ENCODE measurements at regions not wholly inside any gene's neighbourhood (a gene's known extent, or its start where the extent isn't known, plus 50 kb on each side); places are given as distances from the start of the nearest gene placed in this dataset.

DNA sequence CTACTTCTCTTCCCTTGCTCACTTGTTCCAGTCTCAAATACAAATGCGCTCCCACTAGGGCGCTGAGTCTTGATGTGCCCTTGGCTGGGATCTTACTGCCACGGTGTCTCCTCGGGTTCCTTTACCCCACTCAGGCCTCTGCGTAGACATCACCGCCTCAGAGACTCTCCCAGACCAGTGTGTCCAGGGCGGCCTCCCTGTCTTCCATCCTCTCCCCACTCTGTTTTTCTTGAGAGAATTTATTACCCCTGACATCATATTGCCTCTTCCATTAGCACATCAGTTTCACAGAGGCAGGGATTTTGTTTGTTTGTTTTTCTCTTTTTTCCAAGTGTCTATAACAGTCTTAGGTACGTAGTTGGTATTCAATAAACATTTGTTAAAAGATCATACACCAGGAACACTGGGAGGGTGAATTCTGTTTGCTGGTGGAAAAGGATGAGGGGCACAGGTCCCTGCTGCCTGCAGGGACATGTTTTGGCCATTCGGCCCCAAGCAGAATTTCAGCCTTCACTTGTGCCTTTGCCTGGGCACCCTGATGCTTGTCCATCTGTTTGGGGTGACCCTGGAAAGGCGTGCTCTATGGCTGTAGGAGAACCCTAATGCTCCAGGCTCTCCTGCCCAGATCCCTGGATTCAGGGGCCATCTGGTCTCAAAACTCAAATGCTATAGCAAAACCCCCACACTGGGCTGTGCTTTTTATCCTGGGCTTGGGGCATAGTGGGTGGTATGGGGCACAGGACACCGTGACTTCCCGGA, 55.0 kb downstream of the RPL37A start:
- DNase-seq: no peak

DNA sequence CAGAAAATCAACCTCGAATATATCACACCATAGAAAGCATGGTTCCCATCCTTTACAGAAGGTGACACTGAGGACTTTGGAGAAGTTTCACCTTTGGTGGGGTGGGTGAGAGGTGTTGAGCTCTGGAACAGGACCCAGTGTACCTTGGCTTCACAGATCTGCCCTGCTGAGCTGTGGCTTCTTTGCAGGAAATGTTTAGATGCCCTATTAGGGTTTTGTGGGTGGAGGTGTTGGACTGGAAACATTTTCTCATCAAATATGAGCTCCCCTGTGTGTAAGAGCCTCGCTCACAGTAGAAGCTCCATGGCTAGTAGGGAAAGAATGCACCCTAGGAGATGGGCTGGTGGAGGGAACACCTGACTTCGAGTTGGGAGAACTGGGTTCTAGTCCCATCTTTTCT, 55.6 kb downstream of the RPL37A start:
- no peak for DNase-seq

DNA sequence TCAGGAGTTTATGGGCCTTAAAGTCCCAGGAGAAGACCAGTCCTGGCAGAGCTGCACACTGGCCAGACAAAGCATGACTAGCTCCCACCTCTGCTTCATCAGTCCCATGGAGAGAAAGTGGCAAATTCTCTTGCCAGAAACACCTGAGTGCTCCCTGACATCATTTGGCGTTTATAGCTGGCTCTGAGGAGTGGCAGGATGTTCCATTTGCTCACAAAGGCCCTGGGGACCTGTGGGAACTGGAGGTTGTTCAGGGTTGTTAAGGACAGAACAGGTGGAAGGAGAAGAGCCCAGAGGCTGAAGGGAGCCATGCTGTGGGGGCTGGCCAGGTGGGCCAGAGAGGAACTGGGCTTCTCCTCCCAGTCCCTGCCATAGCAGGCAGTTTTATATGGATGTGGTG, 56.1 kb downstream of the RPL37A start:
- DNase-seq: no peak

DNA sequence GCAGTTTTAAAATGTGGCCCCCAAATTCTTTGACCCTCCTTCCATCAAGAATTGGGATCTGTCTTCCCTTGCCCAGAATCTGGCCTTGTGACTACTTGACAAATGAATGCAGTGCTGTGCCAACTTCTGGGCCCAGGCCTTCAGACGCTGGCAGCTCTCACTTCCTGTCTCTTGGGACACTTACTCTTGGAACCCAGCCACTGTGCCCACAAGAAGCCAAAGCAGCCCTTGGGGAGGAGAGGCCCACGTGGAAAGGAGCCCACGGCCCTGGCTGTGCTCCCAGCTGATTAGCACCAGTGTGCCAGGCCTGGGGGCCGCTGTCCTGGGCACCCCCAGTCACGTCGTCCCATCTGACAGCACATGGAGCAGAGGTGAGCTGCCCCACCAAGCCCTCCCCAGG, 56.6 kb downstream of the RPL37A start:
- peak; percentile 37 for DNase-seq

DNA sequence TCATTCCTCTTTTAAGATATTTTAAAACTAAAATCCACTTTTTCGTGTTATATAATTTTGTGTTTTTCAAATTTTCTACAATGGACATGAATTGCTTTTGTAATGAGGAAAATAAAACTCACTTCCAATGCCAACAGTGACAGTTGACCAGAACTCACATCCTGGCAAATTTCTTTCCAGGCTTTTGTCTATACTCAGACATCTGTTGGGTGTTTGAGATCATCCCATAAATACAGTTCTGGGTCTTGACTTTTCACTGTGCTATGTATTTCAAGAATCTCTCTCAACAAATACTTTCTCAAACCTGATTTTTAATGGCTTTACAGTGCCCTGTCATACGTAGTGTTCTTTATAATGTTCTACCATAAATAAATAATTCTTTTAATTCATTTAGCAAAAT, 57.6 kb downstream of the RPL37A start:
- no peak for DNase-seq

DNA sequence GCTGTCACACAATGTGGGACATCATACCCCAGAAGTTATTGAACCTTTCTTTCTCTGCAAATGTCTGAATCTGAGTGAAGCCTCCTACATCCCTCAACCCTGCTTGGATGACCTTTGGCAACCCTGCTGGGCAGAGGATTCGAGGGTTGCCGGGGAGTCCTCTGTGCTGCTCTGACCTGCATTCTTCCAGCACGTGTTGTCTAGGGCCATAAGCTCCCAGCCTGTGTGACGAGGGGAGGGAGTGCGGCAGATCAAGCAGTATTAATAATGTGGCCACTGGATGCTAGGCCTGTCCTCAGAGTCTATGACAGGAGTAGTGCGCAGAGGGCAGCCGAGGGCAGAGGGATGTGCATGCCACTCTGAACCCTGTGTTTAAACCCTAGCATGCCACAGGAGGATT, 58.8 kb downstream of the RPL37A start:
- no peak for DNase-seq

DNA sequence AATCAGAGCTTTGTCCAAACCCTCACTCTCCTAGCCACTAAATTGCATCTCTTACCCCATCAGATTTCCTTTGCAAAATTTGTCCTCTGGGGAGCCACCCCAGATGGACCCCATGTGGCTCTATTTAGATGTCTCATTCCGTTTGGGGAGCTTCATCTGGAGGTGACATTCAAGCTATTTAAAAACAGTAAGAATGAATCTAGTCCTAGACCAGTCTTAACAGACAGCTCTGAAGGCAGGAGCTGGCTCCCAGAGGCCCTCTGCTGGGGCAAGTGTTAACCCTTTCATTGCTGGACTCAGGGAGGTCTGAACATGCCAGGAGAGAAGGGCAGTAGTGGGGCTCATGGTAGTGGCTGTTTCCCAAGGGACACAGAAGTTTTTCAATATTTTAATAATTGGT, 59.2 kb downstream of the RPL37A start:
- DNase-seq: no peak

DNA sequence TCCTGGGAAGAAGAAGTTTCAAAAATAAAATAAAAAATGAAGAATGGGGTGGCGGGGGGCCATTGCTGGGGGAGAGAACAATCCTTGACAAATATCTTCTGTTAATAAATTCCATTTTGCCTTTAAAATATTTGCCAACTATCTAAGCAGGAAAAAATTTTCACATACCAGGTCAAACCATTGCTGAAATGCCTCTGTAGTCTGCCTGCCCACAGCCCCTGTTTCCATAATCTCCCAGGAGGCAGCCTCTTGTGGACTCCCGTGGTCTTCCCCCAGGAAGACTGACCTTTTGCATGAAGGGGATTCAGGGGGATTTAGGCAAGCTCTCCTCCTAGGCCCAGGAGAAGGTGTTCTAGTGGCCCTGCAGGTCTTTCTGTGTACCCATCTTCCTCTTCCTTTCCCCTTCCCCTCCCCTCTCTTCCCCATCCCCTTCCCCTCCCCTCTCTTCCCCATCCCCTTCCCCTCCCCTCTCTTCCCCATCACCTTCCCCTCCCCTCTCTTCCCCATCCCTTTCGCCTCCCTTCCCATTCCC, 61.0 kb downstream of the RPL37A start:
- peak; percentile 63 for DNase-seq

DNA sequence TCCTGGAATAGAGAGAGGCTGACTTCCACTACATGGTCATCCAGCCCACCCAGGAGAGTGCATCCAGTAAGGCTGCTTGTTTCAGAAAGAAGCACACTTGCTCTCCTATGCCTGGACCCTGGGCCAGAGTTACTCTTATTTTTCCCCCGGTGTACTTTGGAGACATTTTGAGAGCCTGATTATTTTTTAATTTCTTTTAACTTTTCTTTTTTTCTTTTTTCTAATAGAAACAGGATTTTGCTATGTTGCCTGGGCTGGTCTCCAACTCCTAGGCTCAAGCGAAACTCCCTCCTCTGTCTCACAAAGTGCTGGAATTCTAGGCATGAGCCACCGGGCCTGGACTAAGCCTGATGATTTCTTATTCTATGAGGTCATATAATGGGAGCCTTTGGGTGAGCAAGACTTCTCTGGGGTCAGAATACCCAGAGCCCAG, 62.2 kb downstream of the RPL37A start:
- peak; percentile 88 for DNase-seq

DNA sequence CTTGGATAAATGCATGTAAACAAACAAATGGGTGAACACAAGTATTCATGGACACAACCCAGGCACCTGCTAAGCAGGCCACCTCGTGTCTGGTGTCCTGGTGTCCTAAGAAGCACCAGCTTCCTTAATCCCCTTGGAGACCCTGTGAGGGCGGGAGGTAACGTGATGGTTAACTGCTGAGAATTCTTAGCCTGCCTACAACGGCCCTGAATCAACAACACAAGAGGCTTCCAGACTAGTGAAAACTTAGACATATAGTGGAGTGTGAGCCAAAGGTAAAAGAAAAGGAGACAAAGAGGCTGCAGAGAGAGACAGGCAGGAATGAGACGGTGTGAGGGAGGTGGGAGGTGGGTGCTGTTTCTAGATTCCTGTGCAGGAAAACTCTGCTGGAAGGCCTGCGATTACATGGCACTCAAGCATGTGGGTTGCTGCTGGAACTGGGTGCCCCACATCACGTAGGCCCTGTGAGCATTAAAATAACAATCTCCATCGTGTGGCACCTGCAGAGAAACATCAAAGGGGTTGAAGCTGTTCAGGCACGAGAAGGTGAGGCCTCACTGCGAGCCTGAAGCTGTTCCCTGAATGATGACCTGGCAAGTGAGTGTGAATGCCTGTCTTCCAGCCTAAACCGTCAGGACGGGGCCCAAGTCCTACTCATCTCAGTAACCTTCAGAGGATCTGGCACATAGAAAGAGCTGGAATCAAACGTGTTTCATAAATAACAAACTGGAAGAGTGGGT, 64.2 kb downstream of the RPL37A start:
- no peak for DNase-seq

DNA sequence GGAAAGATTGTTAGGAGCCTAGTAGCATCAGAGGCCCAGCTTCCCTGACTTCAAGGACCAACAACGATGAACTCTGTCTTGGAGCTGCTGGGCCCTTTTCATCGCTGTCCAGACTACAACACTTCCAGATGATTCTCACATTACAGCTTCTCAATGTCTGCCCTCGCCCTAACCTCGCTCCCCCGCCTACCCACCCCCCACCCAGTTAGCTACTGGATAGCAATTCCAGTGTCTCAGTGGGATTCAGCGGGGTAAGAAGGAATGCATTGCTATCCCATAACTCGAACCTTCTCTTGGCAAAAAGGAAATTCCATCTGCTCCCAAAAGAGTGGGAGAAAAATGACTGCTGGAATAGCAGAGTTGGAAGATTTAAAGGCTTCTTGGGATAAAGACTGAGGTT, 65.0 kb downstream of the RPL37A start:
- DNase-seq: peak; percentile 78

DNA sequence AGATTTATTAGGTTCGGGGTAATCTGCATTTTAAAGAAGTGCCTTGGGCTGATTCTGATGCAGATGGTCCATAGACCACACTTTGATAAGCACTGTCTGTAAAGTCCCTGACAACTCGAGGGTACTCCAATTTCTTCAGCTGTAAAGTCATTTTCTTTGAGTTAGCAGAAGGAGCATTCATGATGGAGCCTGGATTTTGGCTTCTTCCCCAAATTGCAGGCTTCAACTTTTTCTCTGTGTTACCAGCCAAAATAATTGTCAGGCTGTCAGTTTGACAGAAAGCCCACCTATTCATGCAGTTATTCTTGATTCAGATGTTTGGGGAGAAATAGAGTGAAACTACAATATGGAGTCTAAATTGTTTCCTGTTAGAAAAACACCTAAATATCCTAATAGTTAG, 66.0 kb downstream of the RPL37A start:
- no peak for DNase-seq

DNA sequence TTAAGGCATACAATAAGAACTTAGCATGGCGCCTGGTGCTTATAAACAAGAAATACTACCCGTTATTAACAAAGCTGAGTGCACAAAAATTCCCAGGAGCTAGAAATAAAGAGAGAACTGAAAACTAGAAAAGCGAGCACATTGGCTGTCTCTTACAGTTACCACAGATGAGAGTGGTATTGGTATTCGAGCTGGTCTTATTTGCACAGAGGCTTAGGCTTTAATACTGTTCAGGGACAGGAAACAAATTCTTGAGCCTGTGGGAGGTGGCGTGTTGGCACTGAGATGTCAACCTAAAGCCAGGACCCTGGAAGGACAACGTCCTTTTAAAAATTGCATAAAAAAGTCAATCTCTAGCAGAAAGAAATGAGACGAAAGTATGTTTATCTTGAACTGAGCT, 67.3 kb upstream of the IGFBP2 start:
- no peak for DNase-seq

DNA sequence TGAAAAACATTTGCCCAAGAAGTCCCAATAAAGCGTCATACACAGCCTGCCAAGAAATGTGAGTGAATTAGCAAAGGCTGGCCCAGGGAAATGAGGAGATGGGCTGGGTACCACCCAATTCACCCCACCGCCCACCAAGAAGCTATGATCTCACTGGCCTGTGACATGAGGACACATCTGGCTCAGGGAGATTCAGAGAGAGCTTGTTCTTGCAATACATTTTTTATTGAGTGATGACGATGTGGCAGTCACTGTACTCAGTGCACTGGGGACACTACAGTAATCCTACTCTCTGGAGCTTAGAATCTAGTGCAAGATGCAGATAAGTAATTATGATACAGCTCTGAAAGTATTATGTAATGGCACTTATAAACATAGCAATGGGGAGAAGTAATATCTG, 64.6 kb upstream of the IGFBP2 start:
- DNase-seq: no peak

DNA sequence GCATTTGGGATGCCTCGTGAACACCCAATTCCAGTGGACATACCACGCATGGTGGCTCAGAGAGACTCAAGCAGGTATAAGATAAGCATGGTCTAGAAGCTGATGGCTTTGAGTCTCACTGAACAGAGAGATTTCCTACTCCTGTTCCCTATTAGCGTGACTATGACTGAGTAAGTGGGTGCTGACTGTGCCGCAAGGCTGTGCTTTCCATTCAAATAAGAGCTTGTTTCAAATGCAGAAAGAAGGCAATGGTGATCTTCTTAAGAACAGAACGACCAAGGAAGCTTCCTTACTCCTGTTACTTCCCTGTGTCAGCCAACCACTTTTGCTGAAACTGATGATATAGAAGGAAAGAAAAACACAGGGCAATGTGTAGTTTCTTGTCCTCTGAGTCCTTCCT, 63.5 kb upstream of the IGFBP2 start:
- no peak for DNase-seq

DNA sequence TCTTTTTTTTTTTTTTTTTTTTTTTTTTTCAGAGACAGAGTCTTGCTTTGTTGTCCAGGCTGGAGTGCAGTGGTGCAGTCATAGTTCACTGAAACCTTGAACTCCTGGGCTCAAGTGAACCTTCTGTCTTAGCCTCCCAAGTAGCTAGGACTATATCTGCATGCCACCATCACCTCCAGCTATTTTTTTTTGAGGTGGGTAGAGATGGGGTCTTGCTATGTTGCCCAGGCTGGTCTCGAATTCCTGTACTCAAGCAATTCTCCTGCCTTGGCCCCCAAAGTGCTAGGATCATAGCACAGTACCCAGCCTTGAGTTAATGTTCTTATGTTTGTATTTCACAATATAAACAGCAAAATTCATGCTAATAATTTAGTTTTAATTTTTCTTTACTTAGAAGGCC, 62.9 kb upstream of the IGFBP2 start:
- no peak for DNase-seq

DNA sequence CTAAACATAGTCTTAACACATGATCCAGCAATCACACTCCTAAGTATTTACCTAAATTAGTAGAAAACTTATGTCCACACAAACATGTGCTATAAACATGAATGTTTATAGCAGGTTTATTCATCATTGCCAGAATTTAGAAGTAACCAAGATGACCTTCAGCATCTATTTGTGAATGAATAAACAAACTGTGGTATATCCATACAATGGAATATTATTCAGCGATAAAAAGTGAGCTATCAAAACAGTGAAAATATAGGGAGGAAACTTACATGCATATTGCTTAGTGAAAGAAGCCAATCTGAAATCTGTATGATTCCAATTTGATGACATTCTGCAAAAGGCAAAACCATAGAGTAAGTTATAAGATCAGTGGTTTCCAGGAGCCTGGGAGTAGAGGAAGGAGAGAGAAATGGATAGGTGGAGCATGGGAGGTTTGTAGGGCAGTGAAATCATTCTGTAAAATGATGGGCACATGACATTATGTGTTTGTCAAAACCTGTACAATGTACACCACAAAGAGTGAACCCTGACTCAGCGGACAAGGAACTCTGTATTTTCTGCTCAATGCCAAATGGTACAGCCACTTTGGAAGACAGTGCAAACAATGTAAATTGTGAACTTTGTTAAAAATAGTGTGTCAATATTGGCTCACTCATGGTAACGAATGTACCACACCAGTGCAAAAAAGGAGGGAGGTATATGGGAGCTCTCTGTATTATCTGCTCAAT, 61.9 kb upstream of the IGFBP2 start:
- DNase-seq: no peak

DNA sequence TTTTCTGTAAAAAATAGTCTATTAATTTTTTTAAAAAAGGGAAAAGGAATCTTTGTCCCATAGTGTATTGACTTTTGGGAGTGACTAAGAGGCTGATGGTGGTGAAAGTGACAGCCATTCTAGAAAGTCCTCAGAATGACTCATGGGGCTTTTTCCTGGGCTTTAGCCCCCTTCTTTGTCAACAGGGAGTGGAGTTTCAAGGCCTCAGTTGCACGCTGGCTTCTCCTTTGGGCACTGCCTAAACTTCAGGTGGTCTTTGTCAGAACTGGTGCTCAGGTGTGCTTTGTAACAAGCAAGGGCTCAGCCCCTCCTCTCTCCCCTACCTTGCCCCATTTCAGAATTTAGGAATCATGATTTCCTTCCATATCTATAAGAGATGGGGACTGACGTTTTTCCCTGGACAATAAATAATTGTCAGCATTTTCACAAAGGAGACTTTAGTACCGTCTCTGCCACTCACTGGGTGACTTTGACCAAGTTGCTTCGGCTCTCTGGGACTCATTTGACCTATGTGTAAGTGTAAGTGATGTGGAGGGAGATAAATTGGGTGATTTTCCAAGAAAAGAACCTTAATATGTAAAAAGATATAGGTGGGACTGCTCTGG, 61.2 kb upstream of the IGFBP2 start:
- no peak for DNase-seq

DNA sequence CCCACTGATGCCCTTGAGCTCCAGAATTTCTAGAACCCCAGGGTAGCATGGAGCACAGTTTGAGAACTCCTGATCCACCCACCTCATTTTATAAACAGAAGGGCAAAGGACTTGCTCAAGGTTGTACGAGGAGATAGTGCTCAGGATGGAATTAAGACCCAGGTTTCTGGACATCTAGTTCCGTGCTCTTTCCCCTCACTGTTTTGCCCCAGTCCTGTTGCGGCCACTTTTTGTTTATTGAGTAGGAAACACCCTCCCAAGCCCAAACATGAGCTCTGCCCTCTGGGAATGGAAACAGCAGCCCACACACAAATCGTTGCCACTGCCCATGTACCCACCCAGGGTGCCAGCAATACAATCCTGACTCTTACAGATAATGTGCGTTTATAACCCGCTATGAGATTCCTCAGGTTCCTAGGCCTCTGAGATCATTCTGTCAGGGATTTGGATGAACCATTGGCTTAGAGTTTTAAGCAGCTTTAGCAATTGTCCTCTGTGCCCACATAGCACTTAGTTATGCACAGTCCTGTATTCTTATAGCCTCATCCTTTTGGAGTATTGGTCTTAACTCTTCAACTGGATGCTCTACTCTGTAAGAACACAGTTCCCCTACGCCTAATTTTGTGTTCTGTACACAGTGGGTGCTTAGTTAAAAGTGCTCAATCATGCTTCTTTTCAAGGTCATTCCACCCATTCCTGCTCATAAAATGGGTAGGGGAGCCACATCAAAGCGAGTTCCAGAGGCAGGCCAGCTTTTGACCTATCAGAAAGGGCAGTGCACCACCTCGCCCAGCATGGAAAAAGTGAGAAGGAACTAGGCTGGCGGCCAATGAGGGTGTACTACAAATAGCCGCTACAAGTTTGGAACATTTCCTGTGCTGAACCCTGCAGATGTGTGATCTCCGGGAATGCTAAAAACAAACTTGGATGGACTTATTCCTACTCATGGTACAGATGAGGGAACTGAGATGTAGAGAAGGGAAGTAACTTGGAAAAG, 60.3 kb upstream of the IGFBP2 start:
- DNase-seq: no peak

DNA sequence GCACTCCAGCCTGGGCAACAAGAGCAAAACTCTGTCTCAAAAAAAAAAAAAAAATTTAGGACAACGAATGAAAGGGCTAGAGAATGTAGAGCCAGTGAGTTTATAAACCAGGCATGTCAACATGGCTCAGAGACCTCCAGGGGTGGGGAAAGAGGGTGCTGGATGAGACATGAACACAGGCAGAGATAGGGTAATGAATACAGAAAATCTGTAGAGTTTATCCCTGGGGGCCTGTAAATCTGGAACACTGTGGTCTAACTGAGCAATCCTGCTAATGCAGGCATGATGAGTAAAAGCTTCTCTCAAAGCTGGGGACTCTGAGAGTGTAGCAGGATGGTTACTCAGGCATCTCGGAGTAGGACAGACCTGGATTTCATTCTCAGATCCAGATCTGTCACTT, 59.2 kb upstream of the IGFBP2 start:
- peak; percentile 88 for DNase-seq

DNA sequence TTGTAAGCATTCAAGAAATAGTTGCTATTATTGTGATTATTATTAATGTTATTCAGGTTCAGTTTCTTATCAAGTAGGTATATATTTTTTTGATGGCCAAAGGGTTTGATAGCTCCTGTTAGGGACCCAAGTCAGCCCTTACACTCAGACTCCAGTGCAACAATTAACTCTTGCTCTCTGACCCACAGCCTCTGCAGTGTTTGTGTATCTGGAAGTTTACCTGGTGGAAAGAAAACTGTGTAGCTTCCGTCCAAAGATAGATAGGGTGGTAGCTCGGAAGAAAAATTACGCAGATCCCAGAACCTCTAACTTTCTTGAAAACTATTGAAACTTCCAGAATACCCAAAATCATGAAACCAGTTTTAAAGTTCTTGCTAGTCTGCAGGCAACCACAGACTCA, 58.6 kb upstream of the IGFBP2 start:
- no peak for DNase-seq

DNA sequence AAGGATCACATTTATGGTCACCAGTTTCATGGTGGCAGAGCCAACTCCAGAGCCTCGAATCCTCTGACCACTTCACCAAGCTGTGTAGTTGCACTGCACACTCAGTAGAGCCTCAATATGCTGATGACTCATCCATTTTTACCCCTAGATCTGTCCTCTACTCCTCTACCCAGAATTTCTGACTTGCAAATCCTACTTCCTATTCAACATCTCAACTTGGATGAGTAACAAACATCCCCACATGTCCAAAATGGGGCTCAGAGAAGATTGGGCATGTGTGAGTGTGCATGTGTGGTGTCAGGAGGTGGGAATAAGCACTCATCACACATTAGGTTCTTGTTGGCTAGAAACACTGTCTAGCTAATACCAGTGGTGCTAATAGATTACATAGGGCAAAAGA, 57.8 kb upstream of the IGFBP2 start:
- DNase-seq: no peak
